ENCODE measurements at regions not wholly inside any gene's neighbourhood (a gene's known extent, or its start where the extent isn't known, plus 50 kb on each side); places are given as distances from the start of the nearest gene placed in this dataset.
A peak's percentile ranks its signal among the peaks of the same experiment; 100 is the strongest.
"Not testable (repeated sequence)": the region's sequence is repeated elsewhere in the genome, so short reads cannot be mapped to it uniquely, and the experiment has no call there.

DNA sequence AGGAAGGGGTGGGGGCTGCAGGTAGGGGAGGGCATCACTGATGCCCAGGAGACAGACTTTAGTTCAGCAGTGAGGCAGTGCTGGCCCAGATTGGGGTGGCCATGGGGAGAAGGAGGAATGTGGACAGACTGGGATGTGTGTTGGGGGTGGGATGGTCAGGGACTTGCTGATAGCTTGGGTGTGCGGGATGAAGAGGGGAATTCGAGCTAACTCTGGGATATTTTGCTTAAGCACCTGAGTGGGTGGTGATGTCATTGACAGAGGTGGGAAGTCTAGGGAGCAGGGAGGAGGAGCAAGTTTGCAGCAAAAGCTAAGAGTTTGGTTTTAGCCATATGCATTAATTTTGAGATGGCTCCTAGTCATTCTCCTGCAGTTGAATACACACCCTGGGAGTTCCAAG is 207.5 kb downstream of the RPLP1 start:
- DNase-seq: no peak

- DNase-seq: no peak
Measured at GRCh38 chr15:69660658-69661405, 208.2 kb downstream of the RPLP1 start.

DNA sequence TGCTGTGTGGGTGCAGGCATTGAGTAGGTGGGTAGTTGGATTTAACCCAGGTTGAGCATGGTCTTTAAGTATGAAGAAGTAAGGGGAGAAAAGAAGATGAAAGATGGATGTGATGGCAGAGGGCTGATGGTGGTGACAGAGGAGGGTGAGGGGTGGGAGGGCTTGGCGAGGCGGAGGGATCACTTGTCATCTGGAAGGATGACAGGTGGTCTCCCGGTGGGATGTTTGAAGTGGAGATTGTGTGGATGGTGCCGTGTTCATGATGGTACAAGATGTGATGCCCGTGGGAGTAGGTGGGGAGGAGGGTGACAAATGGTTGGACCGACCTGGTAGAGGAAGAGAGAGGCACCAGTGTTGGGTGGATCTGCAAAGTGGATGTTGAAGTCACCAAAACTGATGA is 208.8 kb downstream of the RPLP1 start:
- no peak for DNase-seq

- DNase-seq: no peak
Measured at GRCh38 chr15:69661871-69662644, 209.4 kb downstream of the RPLP1 start.

DNA sequence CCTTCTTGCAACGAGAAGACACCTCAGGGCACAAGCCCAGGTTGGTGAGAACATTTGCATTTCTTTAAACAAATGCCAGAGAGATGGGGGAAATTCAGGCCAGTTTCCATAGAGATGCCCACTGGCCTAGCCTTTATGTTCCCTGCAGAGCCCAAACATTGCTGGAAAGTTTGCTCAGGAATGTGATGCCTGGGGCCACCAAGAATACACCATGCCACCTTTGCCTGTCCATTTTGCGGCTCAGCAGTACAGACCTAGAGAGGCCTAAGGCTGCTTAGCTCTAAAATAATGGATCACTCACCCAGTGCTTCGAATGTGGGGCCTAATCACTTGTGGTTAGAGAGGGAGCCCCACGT is 210.0 kb downstream of the RPLP1 start:
- no peak for DNase-seq

GRCh38 chr15:69663441-69663840 is 210.8 kb downstream of the RPLP1 start:
- no peak for DNase-seq

GRCh38 chr15:69663982-69664381 is 211.4 kb downstream of the RPLP1 start:
- DNase-seq: no peak

- no peak for DNase-seq
Measured at GRCh38 chr15:69664572-69665571, 212.3 kb downstream of the RPLP1 start.

GRCh38 chr15:69665641-69666111 is 213.1 kb downstream of the RPLP1 start:
- DNase-seq: no peak

GRCh38 chr15:69666441-69666882 is 213.8 kb downstream of the RPLP1 start:
- peak; percentile 58 to 68 for DNase-seq

DNA sequence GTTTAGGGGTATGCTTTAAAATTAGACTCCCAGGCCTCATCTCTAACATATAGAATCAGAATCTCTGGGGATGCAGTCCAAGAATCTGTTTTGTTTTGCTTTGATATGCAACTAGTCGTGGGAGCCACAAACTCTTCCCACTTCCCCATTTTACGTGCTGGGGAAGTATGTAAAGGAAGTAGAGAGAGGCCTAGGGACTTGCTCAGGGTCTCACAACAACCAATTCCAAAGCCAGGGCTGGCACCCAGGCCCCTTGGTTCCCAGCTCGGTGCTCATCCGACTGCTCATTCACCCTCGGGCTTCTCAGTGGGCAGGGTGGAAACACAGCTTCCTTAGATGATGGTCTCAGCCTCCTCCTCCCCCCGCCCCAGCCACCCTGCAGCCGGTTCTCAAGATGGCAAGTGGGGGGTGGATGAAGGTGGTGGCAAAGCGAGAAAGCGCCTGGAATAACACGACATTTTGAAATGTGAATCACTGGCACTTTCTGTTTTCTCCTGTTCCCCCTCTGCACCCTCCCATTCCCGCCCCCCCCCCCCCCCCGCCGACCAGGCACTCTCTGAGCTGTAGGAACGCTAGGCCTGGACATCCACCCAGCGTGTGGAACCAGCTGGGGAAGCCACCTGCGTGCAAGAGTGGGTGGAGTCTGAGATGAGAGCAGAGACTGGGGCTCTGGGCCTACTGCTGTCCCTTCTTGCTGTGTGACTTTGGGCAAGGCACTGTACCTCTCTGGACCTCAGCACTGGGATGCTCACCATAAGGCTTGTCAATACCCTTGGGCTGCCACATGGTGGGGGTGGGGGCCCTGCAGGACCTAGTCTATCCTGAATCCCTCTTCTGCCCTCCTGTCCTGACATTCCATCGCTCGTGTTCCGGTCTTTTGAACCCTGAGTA is 214.5 kb downstream of the RPLP1 start:
- DNase-seq: peak in 1 of 2 experiments; percentile 34

GRCh38 chr15:69668039-69668705 is 215.6 kb downstream of the RPLP1 start:
- no peak for DNase-seq

DNA sequence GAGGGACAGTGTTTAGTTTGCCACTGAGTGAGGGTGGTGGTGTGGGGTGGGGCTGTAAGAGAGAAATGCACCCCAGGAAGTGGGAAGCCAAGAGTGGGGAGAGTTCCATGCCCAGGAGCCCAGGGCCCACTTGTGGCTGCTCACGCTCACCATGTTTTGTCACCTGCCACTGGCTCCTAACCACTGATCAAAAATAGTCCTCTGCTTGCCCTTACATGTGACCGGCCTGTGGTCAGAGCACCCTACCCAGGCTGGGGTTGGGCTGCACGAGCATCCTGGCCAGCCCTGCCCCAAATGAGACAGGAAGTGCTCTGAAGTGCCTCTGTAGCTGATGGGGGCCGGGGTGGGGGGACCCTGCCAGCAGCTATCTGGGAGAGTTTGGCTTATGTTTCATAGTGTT is 216.3 kb downstream of the RPLP1 start:
- DNase-seq: peak in 1 of 2 experiments; percentile 45

DNA sequence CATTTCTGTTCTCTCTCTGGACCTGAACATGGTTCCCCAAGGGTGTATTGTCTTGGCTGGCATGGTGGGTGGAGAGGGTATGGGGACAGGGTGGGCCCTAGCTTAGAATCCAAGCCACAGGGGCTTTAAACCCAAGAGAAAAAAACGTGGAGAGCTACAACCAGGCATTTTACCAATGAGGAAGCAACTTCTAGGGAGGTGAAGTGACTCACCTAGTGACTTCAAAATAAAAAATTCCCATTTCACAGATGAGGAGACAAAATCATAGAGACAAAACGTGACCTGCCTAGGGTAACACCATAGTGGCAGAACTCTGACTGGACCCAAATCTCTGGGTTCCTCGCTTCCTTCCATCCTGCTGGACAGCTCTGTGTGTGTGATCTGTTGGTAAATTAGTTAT is 216.8 kb downstream of the RPLP1 start:
- no peak for DNase-seq

DNA sequence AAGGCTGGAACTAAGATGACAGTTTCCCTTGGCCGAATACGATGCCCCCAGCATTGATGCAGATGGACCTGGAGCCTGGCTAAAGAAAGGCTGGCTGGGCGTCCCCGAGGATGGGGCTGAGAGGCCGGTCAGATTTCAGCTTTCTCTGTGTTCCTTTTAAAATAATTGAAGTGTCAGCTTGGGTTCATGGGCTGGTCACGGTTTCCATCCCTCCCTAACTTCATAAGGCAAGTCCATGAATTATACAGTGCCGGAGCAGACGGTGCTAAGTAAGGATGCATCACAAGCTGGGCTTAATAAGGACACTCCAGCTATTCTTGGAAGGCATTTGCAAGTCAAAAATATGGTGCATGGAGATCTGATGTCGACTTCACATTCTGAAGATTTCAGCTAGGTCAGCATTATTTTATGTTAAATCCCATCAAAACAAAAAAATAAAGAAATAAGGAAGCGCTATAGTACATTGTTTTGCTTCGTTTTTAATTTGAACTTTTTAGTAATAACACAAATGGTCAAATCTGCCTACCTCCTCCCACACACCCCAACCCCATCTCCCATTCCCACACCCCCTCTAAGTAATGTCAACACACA is 220.8 kb downstream of the RPLP1 start:
- DNase-seq: no peak

DNA sequence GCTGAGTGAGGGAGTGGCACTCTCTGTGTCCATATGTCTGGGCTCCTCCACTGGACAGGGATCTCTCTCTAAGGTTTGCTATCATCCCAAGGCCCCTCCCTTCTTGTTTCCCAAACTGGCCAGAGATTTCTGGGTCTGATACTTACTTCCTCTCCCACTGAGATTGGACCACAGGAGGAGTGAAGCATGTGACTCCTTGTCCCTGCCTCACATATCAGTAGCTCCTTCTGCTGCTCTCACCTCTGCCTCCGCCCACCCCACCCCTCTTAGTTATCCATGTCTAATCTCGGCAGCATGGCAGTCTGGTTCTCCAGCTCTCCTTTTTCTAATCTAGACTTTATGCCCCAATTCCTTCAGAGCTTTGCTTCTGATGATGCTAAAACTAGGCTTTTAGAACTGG is 223.1 kb downstream of the RPLP1 start:
- DNase-seq: no peak

- no peak for DNase-seq
Measured at GRCh38 chr15:69677403-69677802, 224.8 kb downstream of the RPLP1 start.

GRCh38 chr15:69679623-69680228 is 227.1 kb downstream of the RPLP1 start:
- peak; percentile 82 to 83 for DNase-seq

GRCh38 chr15:69684823-69685222 is 232.2 kb downstream of the RPLP1 start:
- DNase-seq: not testable (repeated sequence)
